Erythroblast (primary cell): ENCODE measurements at regions not wholly inside any gene's neighbourhood (a gene's known extent, or its start where the extent isn't known, plus 50 kb on each side); places are given as distances from the start of the nearest gene placed in this dataset.

Experiments used
- GATA1 ChIP-seq: IDR thresholded peaks from 2 replicates; pipeline ENCODE4 v1.6.1; 2011; ENCODE audit warnings: low read depth, mild to moderate bottlenecking, control low read depth, low read length, moderate library complexity
- POLR2A ChIP-seq: IDR thresholded peaks from 2 replicates; pipeline ENCODE4 v1.6.1; 2011; ENCODE audit warnings: mild to moderate bottlenecking, low read length

GRCh38 chr6:33854572-33855030, 50.8 kb upstream of the MLN start:
- TF ChIP-seq POLR2A: no peak
- TF ChIP-seq GATA1: no peak
